ENCODE measurements at regions not wholly inside any gene's neighbourhood (a gene's known extent, or its start where the extent isn't known, plus 50 kb on each side); places are given as distances from the start of the nearest gene placed in this dataset.

GRCh38 chr13:77827332-77827731, 91.3 kb downstream of the EDNRB start:
- no peak for TF ChIP-seq CTCF (IDR thresholded peaks at IDR 0.05)
- TF ChIP-seq POLR2A (IDR thresholded peaks at IDR 0.05): no peak
